ENCODE measurements at regions not wholly inside any gene's neighbourhood (a gene's known extent, or its start where the extent isn't known, plus 50 kb on each side); places are given as distances from the start of the nearest gene placed in this dataset.
"Not testable (repeated sequence)": the region's sequence is repeated elsewhere in the genome, so short reads cannot be mapped to it uniquely, and the experiment has no call there.

GRCh38 chr12:94916663-94917062, 86.8 kb downstream of the NDUFA12 start:
- no peak for ATAC-seq
- Mint-ChIP-seq H3K9me3 (no peaks in the 10 kb centered on the region), H3K27me3 (peaks cover 1% of the 10 kb centered on the region), H3K36me3 (ENCODE audit: low read depth) (no peaks in the 10 kb centered on the region), H3K4me3 (no peak overlapping the region), H3K27ac (no peak overlapping the region), H3K4me1 (no peaks in the 10 kb centered on the region)
- DNase-seq: no peak

DNA sequence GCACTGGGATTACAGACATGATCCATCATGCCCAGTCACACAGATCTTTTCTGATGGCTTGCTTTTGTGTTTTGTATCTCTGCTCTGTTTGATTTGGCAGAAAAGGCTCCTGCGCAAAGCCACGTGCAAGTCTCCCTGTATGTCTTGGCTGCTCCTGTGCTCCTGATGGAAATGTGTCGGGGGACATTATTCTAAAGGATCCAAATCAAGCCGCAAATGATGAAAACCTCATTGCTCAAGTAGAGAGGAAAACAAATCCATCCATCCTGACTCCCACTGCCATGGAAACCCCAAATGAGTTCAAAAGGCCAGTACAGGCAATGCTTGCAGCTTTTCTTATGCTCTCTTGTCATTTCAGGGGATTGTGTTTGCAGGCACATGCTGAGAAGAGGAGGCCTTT, 93.8 kb downstream of the NDUFA12 start:
- no peak for ATAC-seq
- H3K27ac Mint-ChIP-seq: no peak overlapping the region

DNA sequence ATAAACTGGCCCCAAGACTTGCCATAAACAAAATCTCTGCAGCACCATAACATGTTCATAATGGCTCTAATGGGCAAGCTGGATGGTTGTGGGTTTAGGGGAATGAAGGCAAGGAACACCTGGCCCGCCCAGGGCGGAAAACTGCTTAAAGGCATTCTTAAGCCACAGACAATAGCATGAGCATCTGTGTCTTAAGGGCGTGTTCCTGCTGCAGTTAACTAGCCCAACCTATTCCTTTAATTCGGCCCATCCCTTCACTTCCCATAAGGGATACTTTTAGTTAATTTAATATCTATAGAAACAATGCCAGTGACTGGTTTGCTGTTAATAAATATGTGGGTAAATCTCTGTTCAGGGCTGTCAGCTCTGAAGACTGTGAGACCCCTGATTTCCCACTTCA, 97.7 kb downstream of the NDUFA12 start:
- not testable (repeated sequence) for H3K27ac Mint-ChIP-seq; H3K4me1 Mint-ChIP-seq; H3K36me3 Mint-ChIP-seq (ENCODE audit: low read depth); DNase-seq; H3K9me3 Mint-ChIP-seq; H3K4me3 Mint-ChIP-seq; H3K27me3 Mint-ChIP-seq; ATAC-seq

More for the DNA sequence above, 93.8 kb downstream of the NDUFA12 start:
- DNase-seq: no peak
- Mint-ChIP-seq H3K36me3 (ENCODE audit: low read depth) (no peaks in the 10 kb centered on the region), H3K9me3 (peaks cover 5% of the 10 kb centered on the region), H3K27me3 (peaks cover 2% of the 10 kb centered on the region), H3K4me1 (no peaks in the 10 kb centered on the region), H3K4me3 (no peak overlapping the region)

DNA sequence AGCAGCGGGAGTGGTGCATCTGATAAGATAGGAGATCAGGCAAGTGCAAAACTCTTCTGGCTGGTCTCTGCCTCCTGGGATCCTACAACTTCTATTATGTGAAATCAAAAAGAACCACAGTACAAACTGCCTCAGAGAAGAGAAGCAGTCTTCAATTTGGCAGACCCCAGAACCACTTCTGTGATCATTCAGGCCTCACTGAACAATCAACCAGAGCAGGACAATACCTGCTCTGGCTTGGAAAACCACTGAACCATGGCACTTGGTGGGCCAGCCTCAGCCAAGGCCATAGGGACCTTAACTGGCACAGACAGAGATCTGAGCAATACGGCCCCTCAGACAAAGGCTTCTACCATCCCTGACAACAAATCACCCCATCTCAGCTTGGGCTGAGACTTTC, 103.0 kb downstream of the NDUFA12 start:
- H3K36me3 Mint-ChIP-seq (ENCODE audit: low read depth): no peaks in the 10 kb centered on the region
- no peaks in the 10 kb centered on the region for H3K27me3 Mint-ChIP-seq
- H3K4me3 Mint-ChIP-seq: no peak overlapping the region
- H3K4me1 Mint-ChIP-seq: no peaks in the 10 kb centered on the region
- no peak for DNase-seq
- no peak for ATAC-seq
- no peaks in the 10 kb centered on the region for H3K9me3 Mint-ChIP-seq
- H3K27ac Mint-ChIP-seq: no peak overlapping the region

DNA sequence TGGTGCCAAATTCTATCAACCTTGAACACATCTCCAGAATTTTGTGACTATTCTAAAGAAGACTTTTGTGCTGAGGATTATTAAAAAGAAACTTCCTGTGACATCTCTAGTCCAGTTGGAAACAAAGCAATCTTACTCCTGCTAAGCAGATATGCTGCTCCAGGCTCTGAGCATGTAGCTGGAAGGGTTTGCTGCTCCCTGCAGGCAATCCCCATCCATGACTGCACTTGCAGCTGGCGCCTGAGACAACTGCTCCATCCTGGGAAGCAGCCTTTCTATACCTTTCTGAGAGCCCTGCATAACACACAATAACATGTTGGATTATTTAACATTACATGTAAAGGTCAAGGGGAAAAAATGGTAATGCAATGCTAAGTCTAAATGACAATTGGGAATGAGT, 105.1 kb downstream of the NDUFA12 start:
- Mint-ChIP-seq H3K4me3 (no peak overlapping the region), H3K27ac (no peak overlapping the region), H3K36me3 (ENCODE audit: low read depth) (no peaks in the 10 kb centered on the region), H3K4me1 (no peaks in the 10 kb centered on the region), H3K9me3 (no peaks in the 10 kb centered on the region), H3K27me3 (peaks cover 2% of the 10 kb centered on the region)
- DNase-seq (no peak), ATAC-seq (no peak)

GRCh38 chr12:94892544-94893267, 110.8 kb downstream of the NDUFA12 start:
- H3K36me3 Mint-ChIP-seq (ENCODE audit: low read depth): no peaks in the 10 kb centered on the region
- ATAC-seq (no peak), DNase-seq (no peak)
- no peak overlapping the region for H3K27ac Mint-ChIP-seq
- no peak overlapping the region for H3K4me3 Mint-ChIP-seq
- peaks cover 6% of the 10 kb centered on the region for H3K27me3 Mint-ChIP-seq
- H3K4me1 Mint-ChIP-seq: no peaks in the 10 kb centered on the region
- H3K9me3 Mint-ChIP-seq: no peaks in the 10 kb centered on the region

DNA sequence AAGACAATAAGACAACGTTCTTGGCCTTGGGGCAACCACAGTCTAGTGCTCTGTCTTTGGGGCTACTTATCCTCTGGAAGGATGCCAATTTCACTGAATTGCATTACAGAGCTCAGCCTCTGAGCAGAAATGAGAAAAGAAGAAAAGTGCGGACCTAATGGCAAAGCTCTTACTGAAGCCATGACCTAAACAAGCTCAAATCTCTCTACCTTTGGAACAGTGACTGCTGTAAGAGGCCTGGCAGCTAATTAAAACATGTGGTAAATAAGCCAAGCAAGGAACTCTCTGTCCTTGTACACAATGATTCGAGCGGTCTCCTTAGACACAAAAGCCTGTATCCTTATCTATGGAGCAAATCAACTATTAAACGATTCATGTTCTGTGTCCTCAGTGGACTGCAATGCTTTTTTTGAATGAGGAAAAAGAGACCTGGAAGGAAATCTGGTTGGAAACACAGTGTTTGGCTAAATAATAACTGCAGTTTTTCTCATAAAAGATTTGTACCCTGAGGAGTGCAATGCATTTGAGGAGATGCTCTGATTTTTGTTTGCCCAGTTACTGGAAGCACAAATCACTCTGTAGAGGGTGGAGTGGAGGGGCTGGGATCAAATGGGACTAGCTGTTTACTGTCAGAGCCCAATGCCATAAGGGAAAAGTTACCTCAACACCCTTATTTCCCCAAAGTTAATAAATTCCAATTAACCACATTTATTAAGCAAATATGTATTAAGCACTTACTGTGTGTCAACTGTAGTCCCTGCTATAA, 113.9 kb downstream of the NDUFA12 start:
- Mint-ChIP-seq H3K4me1 (no peaks in the 10 kb centered on the region), H3K27me3 (peaks cover 6% of the 10 kb centered on the region), H3K36me3 (ENCODE audit: low read depth) (no peaks in the 10 kb centered on the region), H3K27ac (no peak overlapping the region), H3K9me3 (no peaks in the 10 kb centered on the region), H3K4me3 (no peak overlapping the region)
- DNase-seq (no peak), ATAC-seq (no peak)

- Mint-ChIP-seq H3K27ac (no peak overlapping the region), H3K4me3 (no peak overlapping the region), H3K27me3 (peaks cover 45% of the 10 kb centered on the region), H3K36me3 (ENCODE audit: low read depth) (no peaks in the 10 kb centered on the region), H3K9me3 (no peaks in the 10 kb centered on the region), H3K4me1 (peaks cover 4% of the 10 kb centered on the region)
- ATAC-seq (no peak), DNase-seq (no peak)
Measured at GRCh38 chr12:94879542-94879941, 124.0 kb downstream of the NDUFA12 start.

DNA sequence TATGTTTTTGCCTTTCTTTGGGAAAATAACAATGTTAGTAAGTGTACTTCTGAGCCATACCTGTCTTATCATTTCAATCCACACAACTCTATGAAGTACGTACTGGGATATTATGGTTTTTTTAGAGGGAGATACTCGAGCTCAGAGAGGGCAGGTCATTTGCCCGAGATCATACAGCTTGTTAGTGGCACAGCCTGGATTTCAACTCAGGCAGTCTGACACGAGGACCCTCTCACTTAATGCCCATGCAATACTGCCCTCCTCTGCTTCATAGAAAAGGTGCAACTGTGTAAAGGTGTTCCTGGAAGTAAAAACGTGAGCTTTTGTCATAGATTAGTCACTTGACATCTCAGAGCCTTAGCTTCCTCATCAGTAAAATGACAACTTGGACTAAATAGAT, 128.0 kb downstream of the NDUFA12 start:
- Mint-ChIP-seq H3K27ac (no peak overlapping the region), H3K27me3 (peaks cover 67% of the 10 kb centered on the region), H3K9me3 (no peaks in the 10 kb centered on the region), H3K4me1 (peaks cover 11% of the 10 kb centered on the region), H3K36me3 (ENCODE audit: low read depth) (no peaks in the 10 kb centered on the region), H3K4me3 (no peak overlapping the region)
- no peak for DNase-seq
- peak; percentile 73 for ATAC-seq

- Mint-ChIP-seq H3K27me3 (peaks cover 69% of the 10 kb centered on the region), H3K27ac (no peak overlapping the region), H3K36me3 (ENCODE audit: low read depth) (no peaks in the 10 kb centered on the region), H3K9me3 (no peaks in the 10 kb centered on the region), H3K4me3 (peak overlapping the region; percentile 71), H3K4me1 (peaks cover 11% of the 10 kb centered on the region)
- no peak for DNase-seq
- no peak for ATAC-seq
Measured at GRCh38 chr12:94874518-94875302, 128.8 kb downstream of the NDUFA12 start.

DNA sequence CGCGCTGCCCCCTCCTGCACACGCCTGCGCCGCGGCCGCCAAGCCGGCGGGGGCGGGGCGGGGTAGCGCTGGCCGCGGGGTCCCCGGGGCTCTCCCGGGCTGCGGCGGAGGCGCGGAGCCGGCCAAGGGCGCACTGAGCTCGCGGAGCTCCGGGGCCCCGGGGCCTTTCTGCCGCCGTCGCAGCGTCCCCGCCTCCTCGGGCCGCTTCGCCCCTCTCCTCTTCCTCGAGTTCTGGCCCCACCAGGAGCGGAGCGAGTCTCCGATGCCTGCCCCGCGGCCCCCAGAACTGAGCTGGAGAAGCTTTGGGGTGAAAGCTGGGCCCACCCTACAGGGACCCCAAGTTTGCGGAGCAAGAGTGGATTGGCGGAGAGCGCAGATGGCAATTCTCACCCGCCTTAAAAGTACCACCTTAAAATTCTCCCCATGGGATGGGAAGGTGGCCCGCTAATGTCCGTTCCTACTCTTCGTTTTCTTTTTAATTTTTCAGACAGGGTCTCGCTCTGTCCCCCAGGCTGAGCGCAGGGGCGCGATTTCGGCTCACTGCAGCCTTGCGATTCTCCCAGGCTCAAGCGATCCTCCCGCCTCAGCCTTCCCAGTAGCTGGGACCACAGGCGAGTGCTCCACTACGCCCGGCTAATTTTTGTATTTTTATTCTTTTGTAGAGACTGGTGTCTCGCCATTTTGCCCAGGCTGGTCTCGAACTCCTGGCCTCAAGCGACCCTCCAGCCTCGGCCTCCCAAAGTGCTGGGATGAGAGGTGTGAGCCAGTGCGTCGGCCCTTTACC, 129.6 kb downstream of the NDUFA12 start:
- Mint-ChIP-seq H3K27ac (no peak overlapping the region), H3K36me3 (ENCODE audit: low read depth) (no peaks in the 10 kb centered on the region), H3K9me3 (no peaks in the 10 kb centered on the region), H3K4me1 (peaks cover 11% of the 10 kb centered on the region), H3K4me3 (peak overlapping the region; percentile 71), H3K27me3 (peaks cover 69% of the 10 kb centered on the region)
- DNase-seq (no peak), ATAC-seq (peak; percentile 34)

- Mint-ChIP-seq H3K36me3 (ENCODE audit: low read depth) (no peaks in the 10 kb centered on the region), H3K4me1 (peaks cover 11% of the 10 kb centered on the region), H3K4me3 (peak overlapping the region; percentile 62), H3K27ac (no peak overlapping the region), H3K27me3 (peaks cover 67% of the 10 kb centered on the region), H3K9me3 (no peaks in the 10 kb centered on the region)
- DNase-seq: no peak
- no peak for ATAC-seq
Measured at GRCh38 chr12:94872971-94873733, 130.3 kb downstream of the NDUFA12 start.

DNA sequence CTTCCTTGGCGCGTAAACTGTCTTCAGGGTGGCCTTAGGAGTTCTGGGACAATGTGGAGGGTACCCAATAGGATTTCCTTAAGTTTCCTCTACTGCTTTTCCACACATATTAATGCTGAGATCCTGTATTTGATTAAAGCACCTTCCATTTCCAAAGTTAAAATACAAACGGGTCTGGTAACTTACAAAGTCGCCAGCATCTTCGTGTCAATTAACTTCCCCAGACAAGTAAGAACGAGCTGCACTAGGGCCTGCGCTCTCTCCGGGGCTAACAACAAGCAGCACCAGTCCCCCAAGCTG, 130.9 kb downstream of the NDUFA12 start:
- ATAC-seq (no peak), DNase-seq (no peak)
- peaks cover 63% of the 10 kb centered on the region for H3K27me3 Mint-ChIP-seq
- no peaks in the 10 kb centered on the region for H3K36me3 Mint-ChIP-seq (ENCODE audit: low read depth)
- H3K9me3 Mint-ChIP-seq: no peaks in the 10 kb centered on the region
- H3K4me1 Mint-ChIP-seq: peaks cover 11% of the 10 kb centered on the region
- H3K27ac Mint-ChIP-seq: no peak overlapping the region
- H3K4me3 Mint-ChIP-seq: peak overlapping the region; percentile 62

All from activated naive CD8-positive, alpha-beta T cell treated with anti-CD3 and anti-CD28 coated beads, Interleukin-2, amount 50 U/mL, for 24 hours (primary cell).